Esophagus muscularis mucosa (tissue), 4 donors: ENCODE measurements at regions not wholly inside any gene's neighbourhood (a gene's known extent, or its start where the extent isn't known, plus 50 kb on each side); places are given as distances from the start of the nearest gene placed in this dataset.

ENCODE experiments used
- DNase-seq: peaks from one replicate; pipeline ENCODE4 v3.0.0-alpha.2; 2017; ENCODE audit errors: extremely low spot score
- H3K27ac ChIP-seq, 4 donors: fragments of 200-600 bp; sonication (generic); replicated peaks in 1 of 4; 1 replicate in 3 of 4; 2 replicates in 1 of 4; pipeline ENCODE4 v1.5.1; 2016 to 2019; ENCODE audit warnings: mild to moderate bottlenecking in 1 of 4
- H3K27me3 ChIP-seq, 4 donors: fragments of 200-600 bp; sonication (generic); one replicate each; pipeline versions ENCODE4 v1.5.1 to v1.6.0; 2016 to 2019
- H3K36me3 ChIP-seq, 4 donors: fragments of 200-600 bp; sonication (generic); one replicate each; pipeline ENCODE4 v1.5.1; 2016 to 2019
- H3K4me1 ChIP-seq, 4 donors: fragments of 200-600 bp; sonication (generic); one replicate each; pipeline ENCODE4 v1.5.1; 2016 to 2019
- H3K4me3 ChIP-seq, 4 donors: fragments of 200-600 bp; sonication (generic); 1 replicate in 2 of 4; 2 replicates in 2 of 4; pipeline ENCODE4 v1.5.1; 2016 to 2019; ENCODE audit warnings: mild to moderate bottlenecking in 4 of 4, moderate library complexity in 1 of 4
- H3K9me3 ChIP-seq, 4 donors: fragments of 200-600 bp; sonication (generic); 1 replicate in 3 of 4; 2 replicates in 1 of 4; pipeline ENCODE4 v1.5.1; 2016 to 2019
- EP300 ChIP-seq: sonication (generic); formaldehyde crosslinking; IDR thresholded peaks from one replicate; pipeline ENCODE4 v1.6.1; 2017; ENCODE audit warnings: antibody characterized with exemption
- POLR2A ChIP-seq: fragments of 450-650 bp; IDR thresholded peaks from one replicate; pipeline ENCODE4 v1.6.1; 2017; ENCODE audit warnings: antibody characterized with exemption, moderate library complexity, mild to moderate bottlenecking, low read depth
- POLR2AphosphoS5 ChIP-seq, 2 donors: sonication (generic); formaldehyde crosslinking; IDR thresholded peaks; one replicate each; pipeline ENCODE4 v1.6.1; 2017; ENCODE audit warnings: antibody characterized with exemption in 2 of 2
- WGBS: methylation state at CpG from one replicate; pipeline ENCODE4 v1.1.5; 2018; 5-methylcytosine and 5-hydroxymethylcytosine counted together
- intact Hi-C: fragments of 100-400 bp; cut with DNase I; formaldehyde crosslinking; loops from one replicate; pipeline ENCODE4 v1.15.1; 2023
- TF ChIP-seq, protein P1 (sequence below), 3 experiments: fragments of 200-600 bp in 2 of 3; fragments of 450-650 bp in 1 of 3; sonication (generic) in 2 of 3; IDR thresholded peaks; one replicate each; pipeline ENCODE4 v1.5.1; 2017 to 2019; ENCODE audit warnings: antibody characterized with exemption in 3 of 3, mild to moderate bottlenecking in 2 of 3, moderate library complexity in 1 of 3

DNA sequence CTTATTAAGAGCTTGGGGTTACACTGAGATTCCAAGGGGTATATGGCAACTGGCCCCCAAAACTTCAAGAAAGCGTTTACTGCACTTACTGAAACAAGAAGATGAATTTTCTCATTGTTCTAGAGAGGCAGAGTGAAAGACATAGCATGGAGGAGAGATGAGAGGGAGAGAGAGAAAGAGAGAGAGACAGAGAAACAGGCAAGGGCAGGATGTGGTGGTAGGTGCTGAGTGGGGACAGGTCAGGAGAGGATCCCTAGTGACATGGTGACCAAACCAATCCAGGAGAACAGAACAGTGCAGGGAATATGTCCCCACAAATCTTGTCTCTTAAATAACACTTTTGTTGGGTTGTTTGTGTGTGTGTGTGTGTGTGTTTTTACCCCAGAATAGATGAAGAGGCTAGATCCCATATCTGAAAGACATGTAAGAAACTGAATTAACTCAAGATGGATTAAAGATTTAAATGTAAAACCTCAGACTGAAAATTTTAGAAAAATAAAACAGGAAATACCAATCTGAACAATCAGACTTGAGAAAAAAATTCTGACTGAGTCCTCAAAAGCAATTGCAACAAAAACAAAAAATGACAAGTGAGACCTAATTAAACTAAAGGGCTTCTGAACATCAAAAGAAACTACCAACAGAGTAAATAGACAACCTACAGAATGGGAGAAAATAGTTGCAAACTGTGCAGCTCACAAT is 202.2 kb downstream of the QDPR start:
- no peaks in the 10 kb centered on the region for H3K9me3 ChIP-seq
- intact Hi-C loops: no loop called here
- 85% methylated on average over 1 of the region's 1 CpG for WGBS

DNA sequence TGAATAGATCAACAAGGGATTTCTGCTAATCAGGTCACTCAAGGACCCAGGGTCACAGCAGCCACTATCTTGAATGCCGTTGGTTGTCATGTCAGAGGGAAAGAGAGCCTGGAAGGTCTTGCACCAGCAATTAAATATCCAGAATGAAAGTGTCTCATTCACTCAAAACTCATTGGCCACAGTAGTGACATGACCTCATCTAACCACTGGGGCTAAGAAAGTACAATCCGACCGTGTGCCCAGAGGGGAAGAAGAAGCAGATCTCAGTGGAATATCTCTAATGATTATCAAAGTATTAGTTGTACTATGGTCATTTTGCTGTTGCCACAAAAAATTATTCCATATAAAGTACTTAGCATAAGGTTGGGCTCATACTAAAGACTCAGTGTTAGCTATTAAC is 210.0 kb downstream of the QDPR start:
- TF ChIP-seq EP300: no peak
- no peak for TF ChIP-seq POLR2A
- H3K4me1 ChIP-seq: peaks cover 0 to 3% (median 0%) of the 10 kb centered on the region in 4 donors
- no peaks in the 10 kb centered on the region for H3K9me3 ChIP-seq
- no peak overlapping the region for H3K27ac ChIP-seq
- no peak overlapping the region for H3K4me3 ChIP-seq
- H3K36me3 ChIP-seq: no peaks in the 10 kb centered on the region
- no peak for DNase-seq
- intact Hi-C loops: no loop called here
- WGBS: 54% methylated on average over 3 of the region's 3 CpGs
- H3K27me3 ChIP-seq: no peaks in the 10 kb centered on the region

More for the DNA sequence above, 202.2 kb downstream of the QDPR start:
- TF ChIP-seq POLR2A: no peak
- no peak for TF ChIP-seq EP300
- TF ChIP-seq POLR2AphosphoS5 (IDR thresholded peaks at IDR 0.05): no peak
- TF ChIP-seq, protein P1, sequence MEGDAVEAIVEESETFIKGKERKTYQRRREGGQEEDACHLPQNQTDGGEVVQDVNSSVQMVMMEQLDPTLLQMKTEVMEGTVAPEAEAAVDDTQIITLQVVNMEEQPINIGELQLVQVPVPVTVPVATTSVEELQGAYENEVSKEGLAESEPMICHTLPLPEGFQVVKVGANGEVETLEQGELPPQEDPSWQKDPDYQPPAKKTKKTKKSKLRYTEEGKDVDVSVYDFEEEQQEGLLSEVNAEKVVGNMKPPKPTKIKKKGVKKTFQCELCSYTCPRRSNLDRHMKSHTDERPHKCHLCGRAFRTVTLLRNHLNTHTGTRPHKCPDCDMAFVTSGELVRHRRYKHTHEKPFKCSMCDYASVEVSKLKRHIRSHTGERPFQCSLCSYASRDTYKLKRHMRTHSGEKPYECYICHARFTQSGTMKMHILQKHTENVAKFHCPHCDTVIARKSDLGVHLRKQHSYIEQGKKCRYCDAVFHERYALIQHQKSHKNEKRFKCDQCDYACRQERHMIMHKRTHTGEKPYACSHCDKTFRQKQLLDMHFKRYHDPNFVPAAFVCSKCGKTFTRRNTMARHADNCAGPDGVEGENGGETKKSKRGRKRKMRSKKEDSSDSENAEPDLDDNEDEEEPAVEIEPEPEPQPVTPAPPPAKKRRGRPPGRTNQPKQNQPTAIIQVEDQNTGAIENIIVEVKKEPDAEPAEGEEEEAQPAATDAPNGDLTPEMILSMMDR (IDR thresholded peaks at IDR 0.05): no peak
- Histone ChIP-seq H3K27ac (no peak overlapping the region), H3K27me3 (no peaks in the 10 kb centered on the region), H3K36me3 (no peaks in the 10 kb centered on the region), H3K4me3 (no peak overlapping the region), H3K4me1 (no peaks in the 10 kb centered on the region)
- DNase-seq: no peak

DNA sequence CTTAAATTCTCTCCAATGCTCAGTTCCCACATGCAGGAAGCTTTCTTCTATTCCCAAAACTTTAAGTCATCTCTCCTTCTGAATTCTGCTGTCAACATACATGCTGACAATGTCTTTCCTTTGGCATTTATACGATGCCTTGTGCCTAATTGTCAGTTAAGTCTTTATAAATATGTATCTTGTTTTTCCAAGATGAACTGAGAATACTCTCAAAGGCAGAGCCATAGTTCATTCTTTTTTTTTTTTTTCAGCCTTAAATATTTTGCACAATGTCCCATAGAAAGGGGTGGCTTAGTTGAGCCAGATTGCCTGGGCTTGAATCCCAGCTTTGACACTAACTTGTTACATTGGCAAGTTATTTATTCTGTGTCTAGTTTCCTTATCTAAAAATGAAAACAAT is 210.6 kb downstream of the QDPR start:
- no peak for DNase-seq
- Histone ChIP-seq H3K36me3 (no peaks in the 10 kb centered on the region), H3K4me3 (no peak overlapping the region), H3K27me3 (no peaks in the 10 kb centered on the region), H3K9me3 (no peaks in the 10 kb centered on the region), H3K4me1 (peaks cover 0 to 3% (median 0%) of the 10 kb centered on the region in 4 donors), H3K27ac (no peak overlapping the region)
- intact Hi-C loops: no loop called here
- WGBS: 75% methylated on average over 1 of the region's 1 CpG
- TF ChIP-seq POLR2AphosphoS5 (IDR thresholded peaks at IDR 0.05) (no peak), POLR2A (no peak), EP300 (no peak)
- TF ChIP-seq, protein P1 (IDR thresholded peaks at IDR 0.05): no peak

DNA sequence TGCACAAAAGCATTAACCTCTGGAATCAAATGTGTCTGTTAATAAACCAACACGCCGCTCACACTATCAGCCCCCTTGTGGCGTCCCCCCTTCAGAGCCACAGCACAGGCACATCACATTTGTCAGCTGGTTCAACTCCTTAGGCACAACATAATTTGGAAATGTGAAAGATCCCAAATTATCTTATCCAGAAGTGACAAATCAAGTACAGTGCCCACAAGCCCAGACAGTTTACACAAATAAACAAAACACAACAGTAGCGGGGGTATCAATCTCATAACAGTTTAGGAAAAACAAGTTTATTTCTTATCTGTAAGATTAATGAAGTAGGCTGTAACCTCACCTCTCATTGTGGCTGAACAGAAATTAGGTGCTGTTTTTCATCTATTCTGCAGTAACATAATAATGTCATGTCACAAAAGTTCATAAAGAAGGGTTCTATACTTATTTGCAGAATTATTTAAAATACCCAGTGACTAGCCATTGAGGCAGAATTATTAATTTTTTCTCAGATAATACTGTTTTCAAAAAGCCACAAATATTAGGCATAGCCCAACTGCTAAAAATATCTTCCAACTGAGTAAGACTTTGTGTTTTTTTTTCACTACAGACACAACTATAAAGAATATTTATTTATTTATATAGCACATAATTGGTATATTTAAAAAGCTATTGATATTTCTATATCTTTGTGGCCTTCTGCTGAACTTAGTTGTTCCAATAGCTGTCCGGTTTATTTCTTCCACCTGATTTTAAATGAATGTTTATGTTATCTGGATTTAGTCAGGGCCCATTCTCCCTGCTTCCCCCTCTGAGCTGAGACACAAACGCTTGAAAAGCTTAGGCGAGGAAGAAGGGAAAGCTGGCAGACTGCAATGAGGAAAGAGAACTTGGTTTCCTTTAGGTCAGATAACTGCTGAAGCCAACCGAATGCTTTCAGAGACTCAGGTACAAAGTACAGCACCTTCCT is 214.7 kb downstream of the QDPR start:
- H3K4me1 ChIP-seq: peaks cover 0 to 3% (median 0%) of the 10 kb centered on the region in 4 donors
- no peak for TF ChIP-seq POLR2AphosphoS5 (IDR thresholded peaks at IDR 0.05)
- TF ChIP-seq POLR2A: no peak
- no peak for TF ChIP-seq EP300
- TF ChIP-seq, protein P1 (IDR thresholded peaks at IDR 0.05): no peak
- no peaks in the 10 kb centered on the region for H3K9me3 ChIP-seq
- intact Hi-C loops: no loop called here
- no peaks in the 10 kb centered on the region for H3K36me3 ChIP-seq
- H3K27me3 ChIP-seq: no peaks in the 10 kb centered on the region
- no peak overlapping the region for H3K27ac ChIP-seq
- DNase-seq: no peak
- no peak overlapping the region for H3K4me3 ChIP-seq
- WGBS: 65% methylated on average over 8 of the region's 8 CpGs

DNA sequence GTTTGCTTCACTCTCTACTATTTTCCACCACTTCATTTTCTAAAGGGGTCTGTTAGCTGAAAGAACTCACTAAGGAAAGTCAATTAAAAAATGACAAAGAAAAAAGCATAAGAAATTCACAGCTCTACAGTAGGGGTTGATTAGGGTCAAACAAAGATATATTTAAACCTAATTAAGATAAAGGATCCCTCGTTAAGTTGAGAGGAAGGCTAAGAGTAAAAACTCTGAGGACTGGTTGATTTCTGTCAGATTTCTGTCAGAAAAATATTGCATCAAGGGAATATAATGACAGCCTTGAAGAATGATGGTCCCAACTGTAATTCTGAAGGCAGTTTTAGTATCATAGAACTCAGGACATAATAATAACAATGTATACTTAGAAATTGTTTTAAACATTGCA is 218.0 kb downstream of the QDPR start:
- H3K27ac ChIP-seq: no peak overlapping the region
- WGBS: 69% methylated on average over 1 of the region's 1 CpG
- TF ChIP-seq POLR2A: no peak
- TF ChIP-seq EP300: no peak
- TF ChIP-seq, protein P1 (IDR thresholded peaks at IDR 0.05): no peak
- TF ChIP-seq POLR2AphosphoS5 (IDR thresholded peaks at IDR 0.05): no peak

More for the DNA sequence above, 218.0 kb downstream of the QDPR start:
- no peaks in the 10 kb centered on the region for H3K27me3 ChIP-seq
- no peak for DNase-seq
- intact Hi-C loops: no loop called here
- no peaks in the 10 kb centered on the region for H3K36me3 ChIP-seq
- H3K9me3 ChIP-seq: no peaks in the 10 kb centered on the region
- H3K4me3 ChIP-seq: no peak overlapping the region
- peaks cover 0 to 3% (median 0%) of the 10 kb centered on the region in 4 donors for H3K4me1 ChIP-seq
